HuH-7 (cell line): ENCODE measurements at regions not wholly inside any gene's neighbourhood (a gene's known extent, or its start where the extent isn't known, plus 50 kb on each side); places are given as distances from the start of the nearest gene placed in this dataset.
"Not testable (repeated sequence)": the region's sequence is repeated elsewhere in the genome, so short reads cannot be mapped to it uniquely, and the experiment has no call there.

Experiments used
- DNase-seq: peaks from one replicate; pipeline ENCODE4 v3.0.0; 2011; ENCODE audit warnings: low spot score

GRCh38 chr3:28575746-28576613, 227.4 kb upstream of the AZI2 start:
- no peak for DNase-seq

DNA sequence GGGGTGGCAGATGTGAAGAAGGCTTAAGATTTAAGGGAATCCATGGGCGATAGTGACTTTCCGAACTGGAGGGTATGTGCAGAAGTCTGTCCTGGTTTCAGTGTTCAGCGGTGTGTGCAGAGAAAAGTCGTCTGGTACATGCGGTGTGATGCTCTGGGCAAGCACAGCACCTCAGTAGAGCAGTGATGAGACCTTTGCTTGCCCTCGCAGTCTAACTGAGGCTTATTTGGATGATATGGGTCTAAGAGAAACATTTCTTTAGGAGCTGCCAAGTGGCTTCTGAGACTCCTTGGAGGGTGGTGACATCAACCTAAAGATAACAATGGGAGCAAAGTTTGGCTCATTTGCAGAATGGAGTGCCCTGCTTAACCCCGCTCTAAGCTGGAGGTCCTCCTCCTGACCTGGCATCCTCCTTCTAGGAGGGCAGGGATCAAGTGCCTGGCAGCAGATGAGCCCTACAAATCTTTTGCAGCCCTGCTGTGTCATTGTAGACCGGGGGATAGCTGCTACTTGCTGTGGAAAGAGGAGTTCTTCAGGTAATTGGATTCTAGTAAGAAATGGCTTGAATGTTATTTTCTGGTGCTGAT, 228.1 kb upstream of the AZI2 start:
- DNase-seq: no peak

- DNase-seq: no peak
Measured at GRCh38 chr3:28577941-28578500, 229.4 kb upstream of the AZI2 start.

DNA sequence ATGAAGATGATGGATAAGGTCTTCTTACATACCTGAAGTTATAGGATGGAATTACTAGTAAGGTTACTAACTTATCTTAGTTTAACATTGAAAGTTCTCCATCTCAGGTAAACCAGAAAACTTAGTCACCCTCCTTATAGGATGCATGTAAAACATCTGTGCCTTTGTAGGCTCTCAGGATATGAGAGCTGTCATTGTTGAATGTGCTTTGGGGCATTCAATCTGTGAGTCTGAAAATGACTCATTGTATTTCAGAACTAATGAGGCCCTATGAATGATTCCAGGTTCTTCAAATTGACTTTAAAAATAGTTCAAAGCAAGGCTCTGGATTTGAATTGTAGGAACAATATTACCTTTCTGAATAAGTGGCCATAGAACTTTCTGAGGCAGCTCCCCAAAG, 237.7 kb upstream of the AZI2 start:
- no peak for DNase-seq

GRCh38 chr3:28587723-28588122, 239.1 kb upstream of the AZI2 start:
- no peak for DNase-seq

DNA sequence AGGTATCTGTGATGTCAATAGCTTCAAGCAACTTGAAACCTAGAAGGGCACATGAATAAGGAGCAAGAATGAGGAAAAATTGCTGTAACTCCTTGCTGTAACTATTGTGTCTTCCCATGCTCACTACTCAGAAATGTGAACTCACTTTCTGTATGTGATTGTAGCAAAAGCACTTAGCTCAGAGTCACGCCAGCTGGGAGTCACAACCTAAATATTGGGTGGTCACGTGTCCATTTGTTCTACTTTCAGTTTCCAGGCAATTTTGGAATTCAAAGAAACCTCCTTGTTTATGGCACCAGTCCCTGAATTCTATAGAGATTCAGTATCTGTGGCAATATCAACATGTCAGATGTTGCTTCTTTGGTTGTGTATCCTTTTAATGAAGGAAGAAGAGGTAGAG, 241.6 kb upstream of the AZI2 start:
- no peak for DNase-seq

- DNase-seq: no peak
Measured at GRCh38 chr3:28590860-28591259, 242.2 kb upstream of the AZI2 start.

- DNase-seq: no peak
Measured at GRCh38 chr3:28595372-28595771, 246.7 kb upstream of the AZI2 start.

DNA sequence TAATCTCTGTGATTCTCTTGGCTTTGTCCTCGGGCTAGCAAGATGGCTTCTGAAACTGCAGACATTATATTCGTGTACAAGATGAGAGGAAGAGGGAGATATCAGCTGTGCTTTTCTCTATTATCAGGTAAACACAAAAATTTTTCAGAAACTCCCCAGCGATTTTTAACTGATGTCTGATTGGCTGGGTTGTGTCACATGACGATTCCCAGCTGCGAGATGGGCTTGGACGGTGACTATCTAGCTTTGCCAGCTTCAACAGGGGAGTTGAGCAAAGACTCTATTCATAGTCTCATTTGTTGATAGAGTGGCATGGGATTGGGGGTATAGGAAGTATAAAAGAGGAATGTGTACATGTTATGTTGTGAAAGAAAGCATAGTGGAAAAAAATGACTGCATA, 248.8 kb upstream of the AZI2 start:
- DNase-seq: no peak

GRCh38 chr3:28598165-28598564, 249.5 kb upstream of the AZI2 start:
- DNase-seq: no peak

DNA sequence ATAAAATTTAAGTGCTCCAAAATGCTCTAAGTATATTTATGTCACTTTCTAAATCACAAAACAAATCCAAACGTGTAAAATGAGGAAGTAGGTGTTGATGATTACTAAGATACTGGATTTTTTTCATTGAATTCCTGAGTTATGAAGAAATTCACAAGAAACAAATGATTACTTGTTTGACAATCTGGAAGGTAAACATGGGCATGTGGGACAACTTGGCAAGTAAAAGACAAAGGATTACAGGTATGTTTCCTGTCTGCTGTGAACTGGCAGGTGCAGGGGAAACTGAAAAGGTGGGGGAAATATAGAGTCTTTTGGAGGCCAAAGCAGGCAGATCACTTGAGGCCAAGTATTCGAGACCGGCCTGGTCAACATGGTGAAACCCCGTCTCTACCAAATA, 252.7 kb upstream of the AZI2 start:
- no peak for DNase-seq

DNA sequence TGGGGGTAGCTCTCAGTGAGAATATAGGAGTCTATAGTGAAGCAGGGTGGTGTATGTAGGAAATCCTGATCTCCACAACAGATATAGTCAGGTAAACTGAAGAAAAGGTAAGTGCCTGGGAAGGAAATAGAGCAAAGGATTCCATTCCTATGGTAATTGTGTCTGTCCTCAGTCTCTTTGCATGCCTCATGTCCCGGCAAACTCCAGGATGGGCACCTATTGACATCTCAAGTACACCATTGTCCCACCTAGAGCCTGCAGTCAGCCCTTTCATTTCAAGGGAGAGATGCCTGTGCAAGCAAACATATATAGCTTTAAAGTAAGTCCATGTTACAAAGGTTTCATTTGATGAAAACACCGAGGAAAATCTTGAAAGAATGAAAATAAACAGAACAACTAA, 257.7 kb upstream of the AZI2 start:
- DNase-seq: no peak

DNA sequence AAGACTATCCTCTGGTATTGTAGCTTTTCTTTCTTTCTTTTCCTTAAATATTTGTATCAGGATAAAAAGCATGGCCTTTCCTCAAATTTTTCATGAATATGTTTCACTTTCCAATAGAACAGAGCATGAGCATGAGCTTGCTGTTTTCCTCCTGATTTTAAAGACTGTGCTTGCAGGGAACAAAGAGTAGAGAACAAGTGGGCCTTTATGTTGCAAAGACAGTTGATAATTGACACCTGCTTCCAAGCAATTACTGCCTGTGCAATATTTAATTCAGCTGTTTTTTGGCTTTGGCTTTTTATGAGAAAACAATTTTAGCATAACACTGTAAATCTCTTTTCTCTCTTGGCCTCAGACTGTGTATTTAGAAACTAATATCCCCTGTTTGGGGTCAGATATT, 263.6 kb upstream of the AZI2 start:
- DNase-seq: no peak

GRCh38 chr3:28613511-28614106, 265.0 kb upstream of the AZI2 start:
- DNase-seq: no peak

DNA sequence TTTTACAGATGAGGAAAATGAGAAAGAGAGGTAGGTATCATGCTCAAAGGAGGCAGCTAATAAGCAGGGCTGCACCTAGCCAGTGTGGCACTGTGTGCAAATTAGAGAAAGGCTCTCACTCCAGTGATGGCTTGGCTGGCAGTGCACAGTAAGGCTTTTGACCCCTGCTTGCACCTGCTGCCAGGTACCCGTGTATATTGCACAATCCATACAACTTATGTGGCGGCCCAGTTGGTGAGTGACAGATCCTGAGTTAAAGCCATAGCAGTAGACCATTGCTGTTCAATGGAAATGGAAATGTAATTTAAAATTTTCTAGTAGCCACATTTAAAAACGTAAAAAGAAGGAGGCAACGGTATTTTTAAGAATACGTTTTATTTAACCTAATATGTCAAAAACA, 266.4 kb upstream of the AZI2 start:
- no peak for DNase-seq

GRCh38 chr3:28615971-28616370, 267.3 kb upstream of the AZI2 start:
- DNase-seq: no peak

GRCh38 chr3:28617821-28618220, 269.2 kb upstream of the AZI2 start:
- no peak for DNase-seq

DNA sequence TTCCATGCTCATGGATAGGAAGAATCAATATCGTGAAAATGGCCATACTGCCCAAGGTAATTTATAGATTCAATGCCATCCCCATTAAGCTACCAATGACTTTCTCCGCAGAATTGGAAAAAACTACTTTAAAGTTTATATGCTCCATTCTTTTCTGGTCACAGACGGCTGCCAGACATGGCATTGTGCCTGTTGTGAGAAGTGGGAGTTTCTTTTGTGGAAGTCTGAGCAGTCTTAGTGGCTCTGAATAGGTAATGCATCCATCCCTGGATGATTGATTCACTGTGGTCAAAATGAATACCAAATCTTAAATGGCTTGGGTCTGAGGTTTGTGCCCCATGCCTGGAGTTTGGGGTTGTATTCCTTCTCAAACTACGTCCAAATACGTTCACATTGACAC, 274.5 kb upstream of the AZI2 start:
- no peak for DNase-seq

- no peak for DNase-seq
Measured at GRCh38 chr3:28624084-28624483, 275.5 kb upstream of the AZI2 start.

- DNase-seq: not testable (repeated sequence)
Measured at GRCh38 chr3:28627843-28628242, 279.2 kb upstream of the AZI2 start.

DNA sequence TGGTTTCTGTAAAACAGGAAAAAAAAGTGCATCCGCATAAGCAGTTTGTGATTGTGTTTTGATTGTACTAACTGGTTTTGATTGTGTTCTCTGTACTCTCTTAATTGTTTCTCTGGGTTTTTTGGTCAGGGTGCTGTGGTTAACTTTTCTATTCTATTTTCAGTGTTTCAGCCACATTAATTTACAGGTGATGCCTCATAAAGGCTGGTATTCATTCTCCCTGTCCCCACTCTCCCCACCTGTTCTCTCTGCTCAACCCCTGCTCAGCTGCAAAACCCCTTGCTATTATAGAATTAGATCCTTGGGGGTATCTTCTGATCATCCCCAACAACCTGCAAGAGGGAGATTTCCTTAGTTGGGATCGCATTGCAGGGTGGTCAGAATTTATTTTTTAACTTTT, 285.4 kb upstream of the AZI2 start:
- no peak for DNase-seq

- DNase-seq: no peak
Measured at GRCh38 chr3:28637742-28638141, 289.1 kb upstream of the AZI2 start.

DNA sequence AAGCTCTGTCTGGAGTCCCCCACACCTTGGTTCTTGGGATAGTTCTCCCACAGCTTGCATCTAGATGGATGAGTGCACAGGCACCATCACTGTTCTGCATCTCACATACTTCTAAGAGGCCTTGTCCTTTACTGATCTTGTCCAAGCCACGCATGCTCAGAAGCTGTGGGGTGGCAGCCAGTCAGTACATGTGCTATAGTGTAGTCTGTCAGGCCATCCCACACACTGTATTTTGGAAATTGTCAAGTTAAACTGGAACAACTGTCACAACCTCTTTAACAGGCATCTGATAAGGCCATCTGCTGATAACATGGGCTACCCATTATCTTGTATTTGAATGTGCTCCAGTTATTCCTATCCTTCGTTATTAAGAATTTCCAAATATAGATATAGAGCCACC, 296.5 kb upstream of the AZI2 start:
- DNase-seq: no peak
